Keratinocyte (primary cell): ENCODE measurements at regions not wholly inside any gene's neighbourhood (a gene's known extent, or its start where the extent isn't known, plus 50 kb on each side); places are given as distances from the start of the nearest gene placed in this dataset.

Experiments used
- DNase-seq: peaks from one replicate; pipeline ENCODE4 v3.0.0-alpha.2; 2011; ENCODE audit warnings: low read depth, missing footprints, low spot score
- FAIRE-seq: peaks from 2 replicates; lab custom pipeline; 2011; peaks lifted over from hg19 to GRCh38; lab: Jason Lieb, UNC
- H2AFZ ChIP-seq: 2 replicates; pipeline ENCODE4 v1.6.0; 2012; ENCODE audit warnings: low read length, control low read depth, inconsistent platforms; ENCODE audit not compliant: control insufficient read depth
- H3K27ac ChIP-seq: 2 replicates; pipeline ENCODE4 v1.5.1; 2011; ENCODE audit warnings: low read length; ENCODE audit not compliant: control insufficient read depth, insufficient read depth
- H3K27me3 ChIP-seq: 3 replicates; pipeline ENCODE4 v1.6.0; 2011; ENCODE audit warnings: low read length; ENCODE audit not compliant: control insufficient read depth, insufficient read depth; ENCODE audit errors: extremely low read depth
- H3K36me3 ChIP-seq, 2 experiments: 2 replicates in 1 of 2; 3 replicates in 1 of 2; pipeline ENCODE4 v1.5.1; 2011; ENCODE audit warnings: low read length in 2 of 2, mild to moderate bottlenecking in 1 of 2; ENCODE audit not compliant: control insufficient read depth in 2 of 2, insufficient read depth in 2 of 2; ENCODE audit errors: extremely low read depth in 1 of 2
- H3K4me1 ChIP-seq: 3 replicates; pipeline ENCODE4 v1.5.1; 2011; ENCODE audit warnings: low read length; ENCODE audit not compliant: control insufficient read depth, insufficient read depth; ENCODE audit errors: extremely low read depth
- H3K4me2 ChIP-seq: 3 replicates; pipeline ENCODE4 v1.6.0; 2011; ENCODE audit warnings: low read depth, low read length; ENCODE audit not compliant: control insufficient read depth, insufficient read depth; ENCODE audit errors: extremely low read depth
- H3K4me3 ChIP-seq, 3 experiments: fragments of 200-600 bp in 1 of 3; sonication (generic) in 1 of 3; 2 replicates in 2 of 3; 3 replicates in 1 of 3; pipeline ENCODE4 v1.5.1; 2011 to 2016; ENCODE audit warnings: low read length in 3 of 3, mild to moderate bottlenecking in 3 of 3, control low read depth in 2 of 3, inconsistent platforms in 1 of 3, low read depth in 1 of 3, mixed read lengths in 1 of 3, mixed run types in 1 of 3, moderate library complexity in 1 of 3; ENCODE audit not compliant: control insufficient read depth in 2 of 3, insufficient read depth in 2 of 3; ENCODE audit errors: extremely low read depth in 1 of 3
- H3K79me2 ChIP-seq: 2 replicates; pipeline ENCODE4 v1.6.0; 2012; ENCODE audit warnings: low read length; ENCODE audit not compliant: control insufficient read depth, insufficient read depth
- H3K9ac ChIP-seq: 3 replicates; pipeline ENCODE4 v1.6.0; 2011; ENCODE audit warnings: low read length; ENCODE audit not compliant: control insufficient read depth, insufficient read depth; ENCODE audit errors: extremely low read depth
- H3K9me1 ChIP-seq: 3 replicates; pipeline ENCODE4 v1.6.0; 2011; ENCODE audit warnings: low read length; ENCODE audit not compliant: control insufficient read depth, insufficient read depth; ENCODE audit errors: extremely low read depth
- H3K9me3 ChIP-seq: 2 replicates; pipeline ENCODE4 v1.5.1; 2012; ENCODE audit warnings: low read depth, low read length; ENCODE audit not compliant: control insufficient read depth
- H4K20me1 ChIP-seq: 3 replicates; pipeline ENCODE4 v1.6.0; 2011; ENCODE audit warnings: low read length; ENCODE audit not compliant: control insufficient read depth, insufficient read depth; ENCODE audit errors: extremely low read depth
- EZH2 ChIP-seq: IDR thresholded peaks from one replicate; pipeline ENCODE4 v1.6.1; 2012; ENCODE audit warnings: inconsistent platforms, mild to moderate bottlenecking, low read length, moderate library complexity
- dilution Hi-C: fragments of 300-500 bp; cut with MboI; formaldehyde crosslinking; loops from one replicate; pipeline ENCODE4 v1.7.0; 2020; ENCODE audit warnings: low sequenced_read_pairs; ENCODE audit not compliant: extremely low pct_ligation_motif_present
- TF ChIP-seq, protein P1 (sequence below), 3 experiments: IDR thresholded peaks in 1 of 3; conservative IDR thresholded peaks in 1 of 3; optimal IDR thresholded peaks in 1 of 3; 2 replicates in 2 of 3; 3 replicates in 1 of 3; pipeline versions ENCODE3 to v1.5.1; 2011; ENCODE audit warnings: low read length in 3 of 3, mild to moderate bottlenecking in 3 of 3, moderate library complexity in 2 of 3, control low read depth in 1 of 3, inconsistent platforms in 1 of 3; ENCODE audit not compliant: insufficient read depth in 2 of 3; ENCODE audit errors: extremely low read depth in 1 of 3

DNA sequence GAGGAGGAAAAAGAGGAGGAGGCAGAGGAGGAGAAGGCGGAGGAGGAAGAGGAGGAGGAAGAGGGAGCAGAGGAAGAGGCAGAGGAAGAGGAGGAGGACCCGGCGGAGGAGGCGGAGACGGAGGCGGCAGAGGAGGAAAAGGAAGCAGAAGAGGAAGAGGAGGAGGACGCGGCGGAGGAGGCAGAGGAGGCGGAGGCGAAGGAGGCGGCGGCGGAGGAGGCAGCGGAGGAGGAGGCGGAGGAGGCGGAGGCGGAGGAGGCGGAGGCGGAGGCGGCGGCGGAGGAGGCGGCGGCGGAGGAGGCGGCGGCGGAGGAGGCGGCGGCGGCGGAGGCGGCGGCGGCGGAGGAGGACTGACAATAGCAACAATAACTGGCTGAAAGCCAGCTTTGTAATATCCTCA, 616.6 kb downstream of the TBC1D22A start:
- H2AFZ ChIP-seq, result no peak overlapping the region
- H3K9ac ChIP-seq, result no peak overlapping the region
- no peaks in the 10 kb centered on the region for H3K36me3 ChIP-seq
- no peaks in the 10 kb centered on the region for H3K27me3 ChIP-seq
- H3K79me2 ChIP-seq, result no peaks in the 10 kb centered on the region
- TF ChIP-seq, protein P1, sequence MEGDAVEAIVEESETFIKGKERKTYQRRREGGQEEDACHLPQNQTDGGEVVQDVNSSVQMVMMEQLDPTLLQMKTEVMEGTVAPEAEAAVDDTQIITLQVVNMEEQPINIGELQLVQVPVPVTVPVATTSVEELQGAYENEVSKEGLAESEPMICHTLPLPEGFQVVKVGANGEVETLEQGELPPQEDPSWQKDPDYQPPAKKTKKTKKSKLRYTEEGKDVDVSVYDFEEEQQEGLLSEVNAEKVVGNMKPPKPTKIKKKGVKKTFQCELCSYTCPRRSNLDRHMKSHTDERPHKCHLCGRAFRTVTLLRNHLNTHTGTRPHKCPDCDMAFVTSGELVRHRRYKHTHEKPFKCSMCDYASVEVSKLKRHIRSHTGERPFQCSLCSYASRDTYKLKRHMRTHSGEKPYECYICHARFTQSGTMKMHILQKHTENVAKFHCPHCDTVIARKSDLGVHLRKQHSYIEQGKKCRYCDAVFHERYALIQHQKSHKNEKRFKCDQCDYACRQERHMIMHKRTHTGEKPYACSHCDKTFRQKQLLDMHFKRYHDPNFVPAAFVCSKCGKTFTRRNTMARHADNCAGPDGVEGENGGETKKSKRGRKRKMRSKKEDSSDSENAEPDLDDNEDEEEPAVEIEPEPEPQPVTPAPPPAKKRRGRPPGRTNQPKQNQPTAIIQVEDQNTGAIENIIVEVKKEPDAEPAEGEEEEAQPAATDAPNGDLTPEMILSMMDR (optimal IDR thresholded peaks at IDR 0.05 in 1 of 3, IDR thresholded peaks at IDR 0.05 in 1 of 3, conservative IDR thresholded peaks at IDR 0.05 in 1 of 3; ENCODE audit: extremely low read depth in 1 of 3, insufficient read depth in 2 of 3, low read length in 3 of 3), result no peak
- no peak for TF ChIP-seq EZH2
- H3K9me3 ChIP-seq, result peaks cover 5% of the 10 kb centered on the region
- no peak overlapping the region for H3K4me3 ChIP-seq
- dilution Hi-C loops, result no loop called here
- H3K4me1 ChIP-seq, result no peaks in the 10 kb centered on the region
- no peaks in the 10 kb centered on the region for H4K20me1 ChIP-seq
- no peak overlapping the region for H3K27ac ChIP-seq
- no peaks in the 10 kb centered on the region for H3K9me1 ChIP-seq
- FAIRE-seq (no peak), DNase-seq (no peak)
- no peak overlapping the region for H3K4me2 ChIP-seq

DNA sequence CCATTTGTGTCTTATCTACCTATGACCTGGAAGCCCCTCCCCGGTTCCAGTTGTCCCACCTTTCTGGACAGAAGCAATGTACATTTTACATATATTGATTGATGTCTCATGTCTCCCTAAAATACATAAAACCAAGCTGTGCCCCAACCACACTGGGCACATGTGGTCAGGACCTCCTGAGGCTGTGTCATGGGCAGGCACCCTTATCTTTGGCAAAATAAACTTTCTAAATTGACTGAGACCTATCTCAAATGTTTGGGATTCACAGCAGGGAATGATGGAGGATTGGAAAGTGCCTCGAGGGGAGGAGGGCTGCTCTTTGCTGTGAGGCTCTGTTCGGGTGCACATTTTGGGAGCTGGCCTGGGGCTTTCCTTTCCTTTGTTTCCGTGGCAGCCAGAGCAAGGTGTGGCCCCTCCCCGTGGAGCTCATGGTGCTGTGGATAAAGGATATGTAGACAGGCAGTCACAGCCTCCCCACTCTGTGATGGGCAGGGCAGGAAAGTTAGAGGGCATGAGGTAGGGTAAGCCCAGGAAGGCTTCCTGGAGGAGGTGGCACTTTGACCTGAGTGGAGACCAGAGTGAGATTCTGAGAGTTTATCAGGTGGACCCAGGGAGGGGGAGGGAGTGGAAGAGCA, 615.6 kb downstream of the TBC1D22A start:
- Histone ChIP-seq H3K9me3 (peaks cover 7% of the 10 kb centered on the region), H3K79me2 (no peaks in the 10 kb centered on the region), H3K27me3 (no peaks in the 10 kb centered on the region), H2AFZ (no peak overlapping the region), H3K4me1 (no peaks in the 10 kb centered on the region), H4K20me1 (no peaks in the 10 kb centered on the region), H3K36me3 (no peaks in the 10 kb centered on the region), H3K9me1 (no peaks in the 10 kb centered on the region), H3K4me2 (no peak overlapping the region), H3K27ac (no peak overlapping the region), H3K9ac (no peak overlapping the region), H3K4me3 (no peak overlapping the region)
- FAIRE-seq, result no peak
- no peak for TF ChIP-seq EZH2
- TF ChIP-seq, protein P1 (optimal IDR thresholded peaks at IDR 0.05 in 1 of 3, IDR thresholded peaks at IDR 0.05 in 1 of 3, conservative IDR thresholded peaks at IDR 0.05 in 1 of 3; ENCODE audit: extremely low read depth in 1 of 3, insufficient read depth in 2 of 3, low read length in 3 of 3), result no peak
- no peak for DNase-seq
- dilution Hi-C loops, result no loop called here
